ENCODE measurements at regions not wholly inside any gene's neighbourhood (a gene's known extent, or its start where the extent isn't known, plus 50 kb on each side); places are given as distances from the start of the nearest gene placed in this dataset.

GRCh38 chr4:24637173-24637572 lies 52.8 kb upstream of the DHX15 start:
- Histone ChIP-seq H3K4me1 (ENCODE audit: control insufficient read depth, insufficient read depth, low read length) (no peaks in the 10 kb centered on the region; the same call in 1 of the 2 replicates), H3K36me3 (ENCODE audit: control insufficient read depth, insufficient read depth, low read length) (no peaks in the 10 kb centered on the region), H3K4me3 (ENCODE audit: low read depth, low read length) (no peak overlapping the region), H3K9me3 (ENCODE audit: control insufficient read depth, insufficient read depth, low read depth, low read length) (no peaks in the 10 kb centered on the region), H3K27me3 (ENCODE audit: control insufficient read depth, insufficient read depth, low read length) (no peaks in the 10 kb centered on the region), H3K9ac (ENCODE audit: low read length) (no peak overlapping the region), H3K27ac (ENCODE audit: low read depth, low read length) (no peak overlapping the region)

DNA sequence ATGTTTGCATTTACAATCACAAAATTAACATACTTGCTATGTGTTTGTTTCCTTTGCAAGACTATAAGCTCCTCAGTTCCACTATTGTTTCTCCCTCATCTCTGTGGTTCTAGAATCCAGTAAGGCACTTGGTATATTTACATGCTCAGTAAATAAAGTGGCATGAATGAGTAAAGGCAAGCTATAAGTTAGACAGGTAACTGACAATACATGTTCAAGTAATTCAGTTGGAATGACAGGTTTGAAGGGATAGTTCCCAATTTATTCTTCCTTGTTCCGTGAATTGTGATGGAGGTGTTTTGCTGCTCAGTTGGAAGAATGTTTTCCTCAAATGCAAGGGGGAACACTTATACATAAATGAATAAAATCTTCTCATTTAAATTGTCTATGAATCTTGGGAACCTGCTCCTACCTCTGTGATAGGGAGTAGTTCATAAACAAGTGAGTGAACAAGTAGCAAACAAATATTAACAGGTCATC lies 54.1 kb upstream of the DHX15 start:
- no peaks in the 10 kb centered on the region for H3K27me3 ChIP-seq (ENCODE audit: control insufficient read depth, insufficient read depth, low read length)
- peaks cover 7% of the 10 kb centered on the region for H3K4me1 ChIP-seq (ENCODE audit: control insufficient read depth, insufficient read depth, low read length)
- H3K4me3 ChIP-seq (ENCODE audit: low read depth, low read length), result no peak overlapping the region
- H3K36me3 ChIP-seq (ENCODE audit: control insufficient read depth, insufficient read depth, low read length), result no peaks in the 10 kb centered on the region
- H3K9me3 ChIP-seq (ENCODE audit: control insufficient read depth, insufficient read depth, low read depth, low read length), result no peaks in the 10 kb centered on the region
- H3K9ac ChIP-seq (ENCODE audit: low read length), result no peak overlapping the region
- no peak overlapping the region for H3K27ac ChIP-seq (ENCODE audit: low read depth, low read length)

DNA sequence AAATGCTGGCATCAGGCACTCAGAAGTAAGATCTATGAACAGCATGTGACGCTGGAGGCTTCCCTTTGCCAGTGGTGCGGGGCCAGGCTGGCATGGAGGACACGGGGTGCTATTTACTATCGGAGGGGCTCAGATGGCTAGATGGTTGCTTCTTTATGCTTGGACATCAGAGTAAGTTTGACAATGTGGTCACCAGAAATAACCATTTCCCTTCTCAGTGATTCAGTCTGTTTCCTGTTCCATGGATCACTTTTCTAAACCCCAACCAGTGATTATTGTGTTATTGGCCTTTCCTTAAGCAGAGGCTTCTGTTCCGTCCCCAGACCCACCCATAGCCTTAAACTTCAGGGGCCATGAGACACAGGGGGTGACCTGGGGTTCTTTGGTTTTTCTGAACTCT lies 55.4 kb upstream of the DHX15 start:
- no peak overlapping the region for H3K9ac ChIP-seq (ENCODE audit: low read length)
- no peaks in the 10 kb centered on the region for H3K27me3 ChIP-seq (ENCODE audit: control insufficient read depth, insufficient read depth, low read length)
- H3K4me1 ChIP-seq (ENCODE audit: control insufficient read depth, insufficient read depth, low read length), result peaks cover 7% of the 10 kb centered on the region
- no peak overlapping the region for H3K4me3 ChIP-seq (ENCODE audit: low read depth, low read length)
- no peaks in the 10 kb centered on the region for H3K36me3 ChIP-seq (ENCODE audit: control insufficient read depth, insufficient read depth, low read length)
- H3K9me3 ChIP-seq (ENCODE audit: control insufficient read depth, insufficient read depth, low read depth, low read length), result no peaks in the 10 kb centered on the region
- H3K27ac ChIP-seq (ENCODE audit: low read depth, low read length), result no peak overlapping the region

- Histone ChIP-seq H3K27me3 (ENCODE audit: control insufficient read depth, insufficient read depth, low read length) (no peaks in the 10 kb centered on the region), H3K27ac (ENCODE audit: low read depth, low read length) (no peak overlapping the region), H3K4me1 (ENCODE audit: control insufficient read depth, insufficient read depth, low read length) (peaks cover 7% of the 10 kb centered on the region)
Measured at GRCh38 chr4:24640366-24640765, 56.0 kb upstream of the DHX15 start.

DNA sequence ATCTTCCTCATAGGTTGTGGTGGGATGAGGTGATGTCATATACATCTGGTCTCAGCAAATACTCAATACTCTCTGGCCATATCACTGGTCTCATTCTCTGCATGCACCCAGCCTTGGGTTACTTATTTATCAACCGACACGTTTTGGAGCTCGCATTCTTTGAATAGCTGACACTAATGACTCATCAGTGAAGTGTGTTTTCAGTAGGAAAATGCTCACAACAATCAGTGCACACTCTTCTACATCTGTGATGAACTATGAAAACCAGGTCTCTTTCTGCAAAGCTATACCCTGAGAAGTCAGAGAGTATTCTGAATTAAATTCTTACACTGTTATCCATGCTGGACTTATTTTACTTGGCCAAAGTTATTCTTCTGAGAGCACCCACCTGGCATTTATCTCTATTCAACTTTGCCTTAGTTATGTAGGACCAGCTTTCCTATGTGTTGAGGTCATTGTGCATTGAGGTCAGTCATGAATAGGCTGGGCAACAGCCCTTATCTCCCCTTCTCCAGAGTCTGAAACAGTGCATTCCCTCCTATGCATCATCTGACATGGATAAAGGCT lies 58.7 kb upstream of the DHX15 start:
- H3K9me3 ChIP-seq (ENCODE audit: control insufficient read depth, insufficient read depth, low read depth, low read length), result no peaks in the 10 kb centered on the region
- H3K9ac ChIP-seq (ENCODE audit: low read length), result no peak overlapping the region
- H3K27ac ChIP-seq (ENCODE audit: low read depth, low read length), result no peak overlapping the region
- H3K4me3 ChIP-seq (ENCODE audit: low read depth, low read length), result no peak overlapping the region
- H3K27me3 ChIP-seq (ENCODE audit: control insufficient read depth, insufficient read depth, low read length), result no peaks in the 10 kb centered on the region
- peaks cover 8% of the 10 kb centered on the region for H3K4me1 ChIP-seq (ENCODE audit: control insufficient read depth, insufficient read depth, low read length)
- no peaks in the 10 kb centered on the region for H3K36me3 ChIP-seq (ENCODE audit: control insufficient read depth, insufficient read depth, low read length)

More at GRCh38 chr4:24640366-24640765, 56.0 kb upstream of the DHX15 start:
- no peak overlapping the region for H3K9ac ChIP-seq (ENCODE audit: low read length)
- no peak overlapping the region for H3K4me3 ChIP-seq (ENCODE audit: low read depth, low read length)
- no peaks in the 10 kb centered on the region for H3K9me3 ChIP-seq (ENCODE audit: control insufficient read depth, insufficient read depth, low read depth, low read length)
- no peaks in the 10 kb centered on the region for H3K36me3 ChIP-seq (ENCODE audit: control insufficient read depth, insufficient read depth, low read length)

DNA sequence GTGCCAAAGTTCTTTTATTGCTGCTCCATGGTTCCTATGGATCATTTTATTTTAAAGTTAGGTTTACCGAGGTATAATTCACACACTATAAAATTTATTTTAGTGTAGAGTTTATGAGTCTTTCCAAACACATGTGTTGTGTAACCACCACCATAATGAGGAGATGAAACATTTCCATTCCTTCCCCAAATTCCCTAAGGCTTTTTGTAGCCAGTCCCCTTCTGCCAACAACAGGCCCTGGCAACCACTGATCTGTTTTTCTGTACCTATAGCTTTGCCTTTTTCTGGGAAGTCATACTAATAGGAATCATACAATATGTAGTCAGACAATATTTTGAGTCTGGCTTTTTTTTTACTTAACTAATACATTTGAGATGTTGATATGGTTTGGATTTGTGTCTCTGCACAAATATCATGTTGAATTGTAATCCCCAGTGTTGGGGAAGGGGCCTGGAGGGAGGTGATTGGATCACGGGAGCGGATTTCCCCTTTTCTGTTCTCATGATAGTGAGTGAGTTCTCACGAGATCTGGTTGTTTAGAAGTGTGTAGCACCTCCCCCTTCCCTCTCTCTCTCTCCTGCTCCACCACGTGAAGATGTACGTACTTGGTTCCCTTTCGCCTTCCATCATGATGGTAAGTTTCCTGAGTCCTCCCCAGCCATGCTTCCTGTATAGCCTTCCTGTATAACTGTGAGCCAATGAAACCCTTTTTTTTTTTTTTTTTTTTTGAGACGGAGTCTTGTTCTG lies 59.6 kb upstream of the DHX15 start:
- Histone ChIP-seq H3K4me1 (ENCODE audit: control insufficient read depth, insufficient read depth, low read length) (peaks cover 11% of the 10 kb centered on the region), H3K9ac (ENCODE audit: low read length) (no peak overlapping the region), H3K9me3 (ENCODE audit: control insufficient read depth, insufficient read depth, low read depth, low read length) (no peaks in the 10 kb centered on the region), H3K27me3 (ENCODE audit: control insufficient read depth, insufficient read depth, low read length) (no peaks in the 10 kb centered on the region), H3K4me3 (ENCODE audit: low read depth, low read length) (no peak overlapping the region), H3K36me3 (ENCODE audit: control insufficient read depth, insufficient read depth, low read length) (no peaks in the 10 kb centered on the region), H3K27ac (ENCODE audit: low read depth, low read length) (no peak overlapping the region)

GRCh38 chr4:24644983-24645764 lies 60.8 kb upstream of the DHX15 start:
- Histone ChIP-seq H3K27ac (ENCODE audit: low read depth, low read length) (no peak overlapping the region), H3K27me3 (ENCODE audit: control insufficient read depth, insufficient read depth, low read length) (no peaks in the 10 kb centered on the region), H3K4me3 (ENCODE audit: low read depth, low read length) (no peak overlapping the region), H3K9ac (ENCODE audit: low read length) (no peak overlapping the region), H3K4me1 (ENCODE audit: control insufficient read depth, insufficient read depth, low read length) (peaks cover 11% of the 10 kb centered on the region), H3K9me3 (ENCODE audit: control insufficient read depth, insufficient read depth, low read depth, low read length) (no peaks in the 10 kb centered on the region), H3K36me3 (ENCODE audit: control insufficient read depth, insufficient read depth, low read length) (no peaks in the 10 kb centered on the region)

- Histone ChIP-seq H3K27me3 (ENCODE audit: control insufficient read depth, insufficient read depth, low read length) (no peaks in the 10 kb centered on the region), H3K9ac (ENCODE audit: low read length) (no peak overlapping the region)
Measured at GRCh38 chr4:24645765-24646550, 61.6 kb upstream of the DHX15 start.

GRCh38 chr4:24646798-24647460 lies 62.6 kb upstream of the DHX15 start:
- Histone ChIP-seq H3K27me3 (ENCODE audit: control insufficient read depth, insufficient read depth, low read length) (no peaks in the 10 kb centered on the region), H3K4me3 (ENCODE audit: low read depth, low read length) (no peak overlapping the region), H3K4me1 (ENCODE audit: control insufficient read depth, insufficient read depth, low read length) (peaks cover 11% of the 10 kb centered on the region), H3K9me3 (ENCODE audit: control insufficient read depth, insufficient read depth, low read depth, low read length) (no peaks in the 10 kb centered on the region), H3K36me3 (ENCODE audit: control insufficient read depth, insufficient read depth, low read length) (no peaks in the 10 kb centered on the region), H3K9ac (ENCODE audit: low read length) (no peak overlapping the region), H3K27ac (ENCODE audit: low read depth, low read length) (no peak overlapping the region)

More at GRCh38 chr4:24645765-24646550, 61.6 kb upstream of the DHX15 start:
- Histone ChIP-seq H3K36me3 (ENCODE audit: control insufficient read depth, insufficient read depth, low read length) (no peaks in the 10 kb centered on the region), H3K4me1 (ENCODE audit: control insufficient read depth, insufficient read depth, low read length) (peaks cover 11% of the 10 kb centered on the region), H3K27ac (ENCODE audit: low read depth, low read length) (no peak overlapping the region), H3K4me3 (ENCODE audit: low read depth, low read length) (no peak overlapping the region), H3K9me3 (ENCODE audit: control insufficient read depth, insufficient read depth, low read depth, low read length) (no peaks in the 10 kb centered on the region)

- Histone ChIP-seq H3K36me3 (ENCODE audit: control insufficient read depth, insufficient read depth, low read length) (no peaks in the 10 kb centered on the region), H3K27ac (ENCODE audit: low read depth, low read length) (no peak overlapping the region), H3K4me3 (ENCODE audit: low read depth, low read length) (no peak overlapping the region), H3K9me3 (ENCODE audit: control insufficient read depth, insufficient read depth, low read depth, low read length) (no peaks in the 10 kb centered on the region), H3K4me1 (ENCODE audit: control insufficient read depth, insufficient read depth, low read length) (peaks cover 9% of the 10 kb centered on the region), H3K27me3 (ENCODE audit: control insufficient read depth, insufficient read depth, low read length) (no peaks in the 10 kb centered on the region), H3K9ac (ENCODE audit: low read length) (no peak overlapping the region)
Measured at GRCh38 chr4:24650849-24651640, 66.7 kb upstream of the DHX15 start.
